ENCODE measurements at regions not wholly inside any gene's neighbourhood (a gene's known extent, or its start where the extent isn't known, plus 50 kb on each side); places are given as distances from the start of the nearest gene placed in this dataset.

- TF ChIP-seq POLR2A (IDR thresholded peaks at IDR 0.05) (no peak), CTCF (IDR thresholded peaks at IDR 0.05) (no peak), POLR2AphosphoS5 (IDR thresholded peaks at IDR 0.05) (no peak)
Measured at GRCh38 chr7:47092336-47092735, 489.6 kb downstream of the TNS3 start.
